ENCODE measurements at regions not wholly inside any gene's neighbourhood (a gene's known extent, or its start where the extent isn't known, plus 50 kb on each side); places are given as distances from the start of the nearest gene placed in this dataset.

DNA sequence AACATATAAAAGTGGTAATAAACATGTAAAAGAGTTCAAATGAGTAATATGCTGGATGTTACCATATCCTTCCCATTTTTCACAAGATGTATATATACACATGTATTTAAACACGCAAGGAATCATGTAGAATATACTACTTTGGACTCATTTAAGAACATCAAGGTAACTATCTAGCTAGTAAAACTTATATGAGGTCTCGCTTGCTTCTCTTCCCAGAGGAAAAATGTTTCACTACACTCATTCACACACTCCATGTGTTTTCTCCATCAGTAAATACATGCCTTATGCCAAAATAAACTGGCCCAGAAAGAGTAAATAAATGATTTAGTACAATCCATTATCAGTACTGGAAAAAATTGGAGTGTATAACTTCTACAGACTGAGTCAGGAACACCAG, 229.2 kb upstream of the MME start:
- TF ChIP-seq, protein P1, sequence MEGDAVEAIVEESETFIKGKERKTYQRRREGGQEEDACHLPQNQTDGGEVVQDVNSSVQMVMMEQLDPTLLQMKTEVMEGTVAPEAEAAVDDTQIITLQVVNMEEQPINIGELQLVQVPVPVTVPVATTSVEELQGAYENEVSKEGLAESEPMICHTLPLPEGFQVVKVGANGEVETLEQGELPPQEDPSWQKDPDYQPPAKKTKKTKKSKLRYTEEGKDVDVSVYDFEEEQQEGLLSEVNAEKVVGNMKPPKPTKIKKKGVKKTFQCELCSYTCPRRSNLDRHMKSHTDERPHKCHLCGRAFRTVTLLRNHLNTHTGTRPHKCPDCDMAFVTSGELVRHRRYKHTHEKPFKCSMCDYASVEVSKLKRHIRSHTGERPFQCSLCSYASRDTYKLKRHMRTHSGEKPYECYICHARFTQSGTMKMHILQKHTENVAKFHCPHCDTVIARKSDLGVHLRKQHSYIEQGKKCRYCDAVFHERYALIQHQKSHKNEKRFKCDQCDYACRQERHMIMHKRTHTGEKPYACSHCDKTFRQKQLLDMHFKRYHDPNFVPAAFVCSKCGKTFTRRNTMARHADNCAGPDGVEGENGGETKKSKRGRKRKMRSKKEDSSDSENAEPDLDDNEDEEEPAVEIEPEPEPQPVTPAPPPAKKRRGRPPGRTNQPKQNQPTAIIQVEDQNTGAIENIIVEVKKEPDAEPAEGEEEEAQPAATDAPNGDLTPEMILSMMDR (IDR thresholded peaks at IDR 0.05): no peak
- no peak for TF ChIP-seq POLR2A (IDR thresholded peaks at IDR 0.05)
- no peak for TF ChIP-seq EP300 (IDR thresholded peaks at IDR 0.05)
